WTC11 (cell line): ENCODE measurements at regions not wholly inside any gene's neighbourhood (a gene's known extent, or its start where the extent isn't known, plus 50 kb on each side); places are given as distances from the start of the nearest gene placed in this dataset.

Experiments
- ATAC-seq: fragments of 200-7000 bp; cut with Tn5 transposase; 2 replicates; pipeline ENCODE4 v1.10.0; 2021; ENCODE audit warnings: mild to moderate bottlenecking, moderate library complexity
- CTCF ChIA-PET: fragments of 300-600 bp; sonication (Branson Sonifier 250); formaldehyde crosslinking; loops from one replicate; lab custom pipeline; 2021; ENCODE audit warnings: antibody characterized with exemption; lab: Charles Lee
- POLR2A ChIA-PET: fragments of 350-600 bp; sonication (Branson Sonifier 250); formaldehyde crosslinking; loops from one replicate; lab custom pipeline; 2021; ENCODE audit warnings: antibody characterized with exemption; lab: Charles Lee
- DNase-seq: peaks from one replicate; pipeline ENCODE4 v3.0.0; 2021; ENCODE audit warnings: low spot score
- H3K27ac Mint-ChIP-seq: 2 replicates; pipeline ENCODE4 v1.8.0; 2021; ENCODE audit warnings: mixed read lengths
- H3K27me3 Mint-ChIP-seq: 2 replicates; pipeline ENCODE4 v1.8.0; 2021; ENCODE audit warnings: low read depth, mild to moderate bottlenecking, moderate library complexity, mixed read lengths
- H3K36me3 Mint-ChIP-seq: 2 replicates; pipeline ENCODE4 v1.8.0; 2021; ENCODE audit warnings: mixed read lengths
- H3K4me1 Mint-ChIP-seq: 2 replicates; pipeline ENCODE4 v1.8.0; 2022; ENCODE audit warnings: mixed read lengths
- H3K4me3 Mint-ChIP-seq: 2 replicates; pipeline ENCODE4 v1.8.0; 2021; ENCODE audit warnings: mild to moderate bottlenecking, moderate library complexity, mixed read lengths
- H3K9me3 Mint-ChIP-seq: 2 replicates; pipeline ENCODE4 v1.8.0; 2021; ENCODE audit warnings: mixed read lengths
- CBFB ChIP-seq: sonication (generic); formaldehyde crosslinking; IDR thresholded peaks from 2 replicates; pipeline ENCODE4 v1.8.1; 2022; ENCODE audit warnings: mild to moderate bottlenecking, low read depth, missing genetic modification reagents
- CDX4 ChIP-seq: fragments of 250-450 bp; sonication (Bioruptor Pico); IDR thresholded peaks from 2 replicates; pipeline ENCODE4 v1.9.0; 2021; ENCODE audit warnings: moderate library complexity, mild to moderate bottlenecking, inconsistent platforms, borderline replicate concordance
- CTCF ChIP-seq: fragments of 200-600 bp; IDR thresholded peaks from 2 replicates; pipeline ENCODE4 v1.8.0; 2022; ENCODE audit warnings: antibody characterized with exemption
- E2F1 ChIP-seq: sonication (generic); formaldehyde crosslinking; IDR thresholded peaks from 2 replicates; pipeline ENCODE4 v1.8.0; 2022; ENCODE audit warnings: mild to moderate bottlenecking, missing genetic modification reagents
- ESRRA ChIP-seq: sonication (generic); formaldehyde crosslinking; IDR thresholded peaks from 2 replicates; pipeline ENCODE4 v1.8.1; 2022; ENCODE audit warnings: mild to moderate bottlenecking, missing genetic modification reagents, borderline replicate concordance
- FOXK1 ChIP-seq: sonication (generic); formaldehyde crosslinking; IDR thresholded peaks from 2 replicates; pipeline ENCODE4 v1.8.0; 2022; ENCODE audit warnings: mild to moderate bottlenecking, moderate library complexity, missing genetic modification reagents
- GRHL2 ChIP-seq: fragments of 250-450 bp; sonication (Bioruptor Pico); IDR thresholded peaks from 2 replicates; pipeline ENCODE4 v1.8.0; 2022; ENCODE audit warnings: mild to moderate bottlenecking, moderate library complexity; ENCODE audit not compliant: insufficient replicate concordance, severe bottlenecking
- HMGXB4 ChIP-seq: sonication (generic); formaldehyde crosslinking; IDR thresholded peaks from 2 replicates; pipeline ENCODE4 v1.8.1; 2023; ENCODE audit warnings: mild to moderate bottlenecking, moderate library complexity, missing genetic modification reagents
- KAT7 ChIP-seq: sonication (generic); formaldehyde crosslinking; IDR thresholded peaks from 2 replicates; pipeline ENCODE4 v1.8.1; 2023; ENCODE audit warnings: missing genetic modification reagents, mild to moderate bottlenecking, borderline replicate concordance
- MLX ChIP-seq: sonication (generic); formaldehyde crosslinking; IDR thresholded peaks from 2 replicates; pipeline ENCODE4 v1.8.1; 2023; ENCODE audit warnings: mild to moderate bottlenecking, missing genetic modification reagents, moderate library complexity
- NFE2L1 ChIP-seq: sonication (generic); formaldehyde crosslinking; IDR thresholded peaks from 2 replicates; pipeline ENCODE4 v1.8.1; 2023; ENCODE audit warnings: missing genetic modification reagents
- NR2C2 ChIP-seq: sonication (generic); formaldehyde crosslinking; IDR thresholded peaks from 2 replicates; pipeline ENCODE4 v1.8.0; 2022; ENCODE audit warnings: mild to moderate bottlenecking, missing genetic modification reagents
- PRDM15 ChIP-seq: sonication (generic); formaldehyde crosslinking; IDR thresholded peaks from 2 replicates; pipeline ENCODE4 v1.8.0; 2022; ENCODE audit warnings: missing genetic modification reagents
- STAT6 ChIP-seq: sonication (generic); formaldehyde crosslinking; conservative IDR thresholded peaks from 2 replicates; pipeline ENCODE4 v1.8.1; 2023; ENCODE audit warnings: mild to moderate bottlenecking, low read depth, missing genetic modification reagents, moderate library complexity
- TEAD1 ChIP-seq: sonication (generic); formaldehyde crosslinking; IDR thresholded peaks from 2 replicates; pipeline ENCODE4 v1.8.0; 2022; ENCODE audit warnings: mild to moderate bottlenecking, missing genetic modification reagents
- TEAD4 ChIP-seq: sonication (generic); formaldehyde crosslinking; IDR thresholded peaks from 2 replicates; pipeline ENCODE4 v1.8.0; 2022; ENCODE audit warnings: mild to moderate bottlenecking, missing genetic modification reagents
- TP53 ChIP-seq: sonication (generic); formaldehyde crosslinking; IDR thresholded peaks from 2 replicates; pipeline ENCODE4 v1.8.1; 2023; ENCODE audit warnings: mild to moderate bottlenecking, missing genetic modification reagents
- ZNF416 ChIP-seq: fragments of 250-450 bp; sonication (Bioruptor Pico); IDR thresholded peaks from 2 replicates; pipeline ENCODE4 v1.9.0; 2021; ENCODE audit warnings: mild to moderate bottlenecking, inconsistent platforms
- ZNF512 ChIP-seq: sonication (generic); formaldehyde crosslinking; IDR thresholded peaks from 2 replicates; pipeline ENCODE4 v1.8.1; 2022; ENCODE audit warnings: missing genetic modification reagents, borderline replicate concordance

- H3K4me3 Mint-ChIP-seq: no peak overlapping the region
- 0 out of 2 replicates have a peak, but pooled peaks cover 5% of the 10 kb centered on the region for H3K4me1 Mint-ChIP-seq
Measured at GRCh38 chr14:49363821-49364751, 222.1 kb downstream of the RPS29 start.

More at GRCh38 chr14:49363821-49364751, 222.1 kb downstream of the RPS29 start:
- Mint-ChIP-seq H3K27ac (no peak overlapping the region), H3K27me3 (no peaks in the 10 kb centered on the region)
- TF ChIP-seq TP53 (CRISPR knock-in tag): no peak
- TF ChIP-seq TEAD4 (CRISPR knock-in tag): no peak
- TF ChIP-seq GRHL2 (CRISPR knock-in tag): no peak
- no peak for TF ChIP-seq ZNF416
- no peak for TF ChIP-seq TEAD1 (CRISPR knock-in tag)
- TF ChIP-seq NR2C2 (CRISPR knock-in tag): no peak
- no peak for TF ChIP-seq CDX4 (CRISPR knock-in tag)
- TF ChIP-seq KAT7 (CRISPR knock-in tag): no peak
- no peak for TF ChIP-seq NFE2L1 (CRISPR knock-in tag)
- TF ChIP-seq ZNF512 (CRISPR knock-in tag): no peak
- no peak for TF ChIP-seq CTCF
- no peak for TF ChIP-seq MLX (CRISPR knock-in tag)
- TF ChIP-seq E2F1: no peak
- TF ChIP-seq CBFB (CRISPR knock-in tag): no peak
- TF ChIP-seq FOXK1 (CRISPR knock-in tag): no peak
- TF ChIP-seq STAT6 (CRISPR knock-in tag): no peak
- TF ChIP-seq ESRRA: no peak
- no peak for TF ChIP-seq PRDM15 (CRISPR knock-in tag)
- TF ChIP-seq HMGXB4 (CRISPR knock-in tag): no peak
- TF ChIP-seq, all 79 proteins: peak for 0
- ChIA-PET CTCF (no interaction called here), POLR2A (no interaction called here)
- ATAC-seq (no peak), DNase-seq (no peak)
- peaks cover 20% of the 10 kb centered on the region for H3K9me3 Mint-ChIP-seq
- H3K36me3 Mint-ChIP-seq: 0 out of 2 replicates have a peak, but pooled peaks cover 2% of the 10 kb centered on the region
